Stromal cell of bone marrow (primary cell): ENCODE measurements at regions not wholly inside any gene's neighbourhood (a gene's known extent, or its start where the extent isn't known, plus 50 kb on each side); places are given as distances from the start of the nearest gene placed in this dataset.
"Not testable (repeated sequence)": the region's sequence is repeated elsewhere in the genome, so short reads cannot be mapped to it uniquely, and the experiment has no call there.

Experiments
- DNase-seq: peaks from one replicate; pipeline ENCODE4 v3.0.0-alpha.2; 2012; ENCODE audit warnings: low read depth

DNA sequence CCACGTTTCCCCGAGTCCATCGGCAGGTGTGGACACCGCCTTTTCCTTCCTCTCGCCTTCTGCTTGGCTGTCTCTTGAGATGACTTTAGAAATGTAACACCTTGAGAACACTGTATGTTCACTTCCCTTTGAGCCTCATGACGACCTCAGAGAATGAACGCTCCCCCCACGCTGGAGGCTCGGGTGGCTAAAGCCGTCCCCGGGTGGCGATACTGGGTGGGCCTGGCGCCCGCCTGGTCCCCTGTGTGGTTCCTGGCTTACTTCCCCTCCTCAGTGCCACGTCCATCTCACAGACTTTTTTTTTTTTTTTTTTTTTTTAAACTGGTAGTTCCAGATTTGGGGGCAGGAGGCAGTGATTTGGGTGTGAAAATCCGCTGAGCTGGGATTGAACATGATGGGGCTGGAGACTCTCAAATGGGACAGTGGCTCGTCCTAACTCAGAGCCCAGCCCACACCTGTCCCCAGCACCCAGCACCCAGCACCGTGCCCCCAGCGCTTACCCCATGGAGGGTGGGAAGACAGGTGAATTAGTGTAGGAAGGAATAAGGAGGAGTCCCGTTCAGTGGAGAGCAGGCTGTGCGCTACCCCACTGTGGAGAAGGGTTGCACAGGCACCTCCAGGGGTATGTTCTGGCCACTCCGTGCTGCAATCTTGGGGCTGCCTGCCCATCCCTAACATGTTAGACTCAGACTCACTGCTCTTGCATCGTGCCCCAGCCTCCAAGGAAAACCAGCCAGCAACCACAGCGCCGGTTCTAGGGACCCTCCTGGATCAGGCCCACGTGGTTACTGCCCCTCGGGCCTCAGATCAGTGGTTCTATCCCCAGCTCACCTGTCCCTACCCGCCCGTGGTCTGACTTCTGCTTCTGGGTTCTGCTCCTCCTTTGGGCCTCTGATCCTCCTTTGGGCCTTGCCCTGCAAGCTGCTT is 174.0 kb downstream of the ASB1 start:
- DNase-seq, result no peak

DNA sequence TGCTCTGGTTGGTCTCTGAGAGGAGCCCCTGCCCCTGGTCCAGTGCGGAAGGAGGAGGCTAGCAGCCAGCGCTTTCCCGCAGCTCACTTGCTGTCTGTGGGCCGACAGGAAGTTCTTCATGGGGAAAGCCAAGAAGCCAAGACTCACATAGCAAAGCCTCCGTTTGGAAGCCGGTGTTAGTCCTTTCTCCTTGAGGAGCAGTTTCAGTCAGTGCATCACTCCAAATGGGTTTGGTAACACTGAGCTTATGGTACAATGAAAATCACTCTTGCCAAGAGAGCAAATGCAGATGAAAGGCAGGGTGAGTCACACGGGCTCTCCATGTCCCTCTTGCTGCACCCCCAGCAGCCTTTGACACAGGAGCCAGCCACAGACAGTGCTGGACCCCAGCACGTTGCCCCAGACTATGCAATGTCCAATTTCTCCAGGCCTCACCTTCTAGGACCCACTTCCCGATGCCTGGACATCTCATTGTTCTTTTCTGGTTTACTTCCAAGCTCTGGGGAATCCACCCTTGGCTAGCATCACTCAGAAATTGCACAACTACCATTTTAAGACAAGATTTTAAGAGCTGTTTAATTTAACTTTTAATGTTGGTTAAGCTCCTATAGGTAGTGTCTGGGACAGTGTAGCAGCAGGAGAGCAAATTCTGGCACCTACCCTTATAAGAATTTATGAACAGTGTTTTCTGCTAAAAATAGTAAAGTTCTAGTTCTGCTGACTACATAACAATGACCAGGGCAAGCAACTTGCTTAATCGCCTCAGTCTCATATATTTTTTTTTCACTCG is 174.9 kb downstream of the ASB1 start:
- DNase-seq, result peak; percentile 55

- no peak for DNase-seq
These were observed 175.7 kb downstream of the ASB1 start for GRCh38 chr2:238602223-238602960.

GRCh38 chr2:238603596-238603995 is 176.9 kb downstream of the ASB1 start:
- DNase-seq, result no peak

- no peak for DNase-seq
These were observed 179.6 kb downstream of the ASB1 start for GRCh38 chr2:238606311-238606710.

DNA sequence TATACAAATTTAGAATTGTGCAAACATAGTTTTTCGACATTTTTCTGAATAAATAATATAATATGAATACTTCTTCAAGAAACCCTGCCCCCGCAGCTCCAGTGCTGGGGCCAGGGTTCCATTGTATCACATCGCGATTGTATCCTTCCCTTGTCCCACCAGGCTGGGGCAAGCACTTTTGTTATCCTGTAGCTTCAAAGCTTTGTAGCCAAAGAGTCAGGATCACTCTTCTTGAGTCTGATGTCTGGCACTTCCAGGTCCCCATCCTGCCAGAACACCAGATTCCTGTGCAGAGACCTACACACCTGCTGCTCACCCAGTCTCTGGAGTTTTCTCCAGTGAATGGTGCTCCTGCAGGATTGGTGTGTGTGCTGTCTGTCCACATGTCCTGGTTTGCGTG is 186.9 kb downstream of the ASB1 start:
- DNase-seq, result no peak

- DNase-seq, result no peak
These were observed 187.6 kb downstream of the ASB1 start for GRCh38 chr2:238614376-238614775.

DNA sequence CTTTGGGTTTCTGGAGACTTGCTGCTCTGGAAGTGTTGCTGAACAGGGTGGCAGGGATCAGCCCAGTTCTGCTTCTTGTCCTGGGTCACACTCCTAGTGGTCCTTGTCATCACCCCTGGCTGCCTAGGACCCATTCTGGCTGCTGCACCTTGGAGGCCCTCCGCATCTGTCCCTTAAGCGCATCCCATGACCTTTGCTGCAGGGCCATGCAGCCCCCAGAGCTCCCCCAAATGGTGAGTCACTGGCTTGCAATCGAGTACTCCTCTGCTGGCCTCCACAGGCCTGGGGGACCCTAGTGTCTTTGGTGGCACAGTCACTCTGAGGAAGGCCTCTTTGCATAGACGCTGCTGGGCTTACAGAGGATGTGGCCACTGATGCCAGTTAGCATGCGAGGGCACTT is 188.5 kb downstream of the ASB1 start:
- DNase-seq, result no peak

DNA sequence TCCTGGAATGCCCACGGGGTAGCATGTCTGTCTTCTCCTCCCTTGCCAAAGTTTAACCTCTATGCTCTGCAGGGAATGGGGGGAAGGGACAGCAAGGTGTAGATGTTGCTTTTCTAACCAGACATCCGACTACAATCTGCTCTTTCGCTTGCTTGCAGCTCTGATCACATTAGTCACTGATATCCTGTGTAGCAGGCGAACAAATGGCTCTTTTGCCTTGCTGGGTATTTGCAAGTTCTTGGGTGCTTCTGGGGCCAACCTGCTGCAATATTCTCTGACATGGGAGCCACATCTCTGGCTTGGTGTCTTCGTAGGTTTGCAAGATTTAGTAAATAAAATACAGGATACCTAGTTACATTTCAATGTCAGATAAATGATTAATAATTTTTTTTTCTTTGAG is 190.0 kb downstream of the ASB1 start:
- no peak for DNase-seq

- not testable (repeated sequence) for DNase-seq
These were observed 192.0 kb downstream of the ASB1 start for GRCh38 chr2:238618494-238619283.

DNA sequence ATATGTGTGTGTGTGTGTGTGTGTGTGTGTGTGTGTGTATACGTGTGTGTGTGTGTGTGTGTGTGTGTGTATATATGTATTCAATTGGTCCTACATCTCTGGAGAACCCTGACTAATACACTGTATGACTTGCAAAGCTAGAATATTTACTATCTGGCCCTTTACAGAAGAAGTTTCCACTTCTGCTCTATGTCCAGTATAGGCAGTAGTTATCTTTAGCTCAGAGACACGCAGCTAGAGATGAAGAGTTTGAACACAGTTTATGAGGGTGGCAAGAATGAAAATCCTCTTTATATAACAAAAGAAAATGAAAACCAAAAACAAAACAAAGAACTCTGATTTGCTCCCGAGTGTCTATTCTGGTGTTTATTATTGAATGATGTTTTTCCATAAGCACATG is 201.2 kb downstream of the ASB1 start:
- no peak for DNase-seq

DNA sequence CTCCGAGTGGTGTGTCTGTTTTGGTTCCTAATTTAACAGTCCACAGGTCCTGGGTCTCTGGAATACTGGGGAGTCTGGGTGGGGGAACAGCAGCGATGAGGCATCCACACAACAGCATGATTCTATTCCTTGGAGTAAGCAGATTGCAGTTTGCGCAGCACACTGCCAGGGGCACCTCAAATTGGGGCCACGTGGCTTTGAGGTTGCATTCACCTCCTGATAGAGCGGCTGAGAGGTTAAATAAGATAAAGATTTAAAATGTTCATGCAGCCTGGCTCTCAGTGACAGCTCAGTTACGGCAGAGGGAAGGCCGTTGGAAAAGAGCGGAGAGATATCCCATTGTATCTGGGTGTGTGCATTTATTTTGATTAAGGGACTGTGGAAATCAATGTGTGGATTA is 202.3 kb downstream of the ASB1 start:
- DNase-seq, result no peak

GRCh38 chr2:238631491-238632180 is 204.9 kb downstream of the ASB1 start:
- no peak for DNase-seq

GRCh38 chr2:238632181-238633060 is 205.7 kb downstream of the ASB1 start:
- no peak for DNase-seq

DNA sequence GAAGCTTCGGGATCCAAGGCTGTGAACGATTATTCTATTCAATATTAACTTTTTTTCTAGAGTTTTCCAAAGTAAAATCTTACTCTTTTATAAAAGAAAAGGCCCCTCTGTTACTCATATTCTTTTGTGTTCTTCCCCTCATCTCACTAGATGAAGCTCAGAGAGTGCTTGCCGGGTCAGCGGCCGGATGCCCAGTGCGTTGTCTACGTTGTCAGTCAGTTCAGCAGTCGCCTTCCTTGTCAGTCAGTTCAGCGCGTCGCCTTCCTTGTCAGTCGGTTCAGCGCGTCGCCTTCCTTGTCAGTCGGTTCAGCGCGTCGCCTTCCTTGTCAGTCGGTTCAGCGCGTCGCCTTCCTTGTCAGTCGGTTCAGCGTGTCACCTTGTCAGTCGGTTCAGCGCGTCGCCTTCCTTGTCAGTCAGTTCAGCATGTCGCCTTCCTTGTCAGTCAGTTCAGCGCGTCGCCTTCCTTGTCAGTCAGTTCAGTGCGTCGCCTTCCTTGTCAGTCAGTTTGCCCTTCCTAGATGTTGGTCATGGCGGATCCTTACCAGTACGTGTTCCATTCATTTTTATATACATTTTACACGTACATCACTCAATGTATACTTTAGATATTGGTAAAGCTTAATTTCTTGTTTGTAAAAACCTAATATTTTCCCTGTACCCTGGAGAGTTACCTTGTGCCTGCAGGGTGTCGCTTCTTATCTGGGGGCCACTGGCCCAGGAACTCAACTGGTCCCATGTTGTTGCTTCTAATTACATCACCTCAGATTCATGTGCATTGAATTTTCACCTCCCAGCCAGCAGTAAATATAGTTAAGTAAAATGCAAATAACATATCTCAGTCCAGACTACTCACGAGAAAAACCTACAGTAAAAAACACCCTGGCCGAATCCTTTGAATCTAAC is 206.9 kb downstream of the ASB1 start:
- DNase-seq, result no peak

- DNase-seq, result no peak
These were observed 208.1 kb downstream of the ASB1 start for GRCh38 chr2:238634701-238635357.

DNA sequence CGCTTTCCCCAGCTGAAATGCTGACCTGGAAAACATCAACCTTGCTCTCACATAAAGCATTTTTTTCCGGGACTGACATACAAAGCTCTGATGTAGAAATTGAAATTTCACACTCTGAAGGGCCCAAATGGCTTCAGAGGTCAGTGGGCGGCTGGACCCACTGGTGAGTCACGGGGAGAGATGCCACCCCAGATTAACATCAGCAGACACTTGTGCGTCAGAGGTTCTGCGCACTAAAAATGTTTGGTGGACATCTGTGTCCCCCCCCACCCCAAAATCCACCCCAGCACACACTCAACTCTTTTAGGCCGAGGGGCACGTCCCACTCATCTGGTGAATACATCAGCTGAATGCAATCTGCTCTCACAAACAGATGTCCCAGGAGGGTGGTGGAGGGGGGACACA is 208.9 kb downstream of the ASB1 start:
- DNase-seq, result no peak

DNA sequence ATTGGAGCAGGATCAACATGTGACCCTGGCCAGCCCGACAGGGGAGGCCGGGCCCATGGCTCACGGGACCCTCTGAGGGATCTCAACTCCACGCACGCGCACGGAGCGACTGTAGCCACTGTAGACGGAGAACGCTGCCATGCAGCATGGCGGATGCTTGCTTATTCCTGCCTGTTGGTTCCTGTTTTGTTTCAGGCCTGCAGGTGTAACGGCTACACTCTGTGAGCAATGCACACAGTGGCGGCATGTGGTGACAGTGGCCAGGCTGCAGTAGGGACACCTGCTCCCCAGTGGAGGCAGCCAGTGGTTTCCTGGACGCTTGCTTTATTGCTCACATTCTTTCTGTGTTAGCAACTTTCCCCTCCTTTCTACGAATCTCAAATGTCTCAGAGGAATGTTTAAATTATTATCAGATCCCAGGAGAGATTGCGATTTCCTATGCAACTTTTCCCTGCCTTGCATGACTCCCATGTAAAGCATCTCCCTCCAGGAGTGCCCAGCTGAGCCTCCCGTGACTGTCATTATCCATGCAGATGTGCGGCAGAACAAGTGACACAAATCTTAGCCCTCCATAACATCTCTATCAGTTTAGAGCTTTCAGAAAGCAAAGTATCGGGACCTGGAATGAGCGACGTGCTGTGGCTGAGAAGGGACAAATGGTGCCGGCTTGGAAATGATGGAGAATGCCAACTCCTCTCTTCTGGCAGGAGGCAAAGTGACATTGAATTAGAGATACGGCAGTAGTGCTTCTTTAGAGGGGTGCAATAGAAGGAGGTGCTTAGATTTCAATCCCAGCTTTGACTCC is 209.7 kb downstream of the ASB1 start:
- no peak for DNase-seq
